ENCODE measurements at regions not wholly inside any gene's neighbourhood (a gene's known extent, or its start where the extent isn't known, plus 50 kb on each side); places are given as distances from the start of the nearest gene placed in this dataset.

DNA sequence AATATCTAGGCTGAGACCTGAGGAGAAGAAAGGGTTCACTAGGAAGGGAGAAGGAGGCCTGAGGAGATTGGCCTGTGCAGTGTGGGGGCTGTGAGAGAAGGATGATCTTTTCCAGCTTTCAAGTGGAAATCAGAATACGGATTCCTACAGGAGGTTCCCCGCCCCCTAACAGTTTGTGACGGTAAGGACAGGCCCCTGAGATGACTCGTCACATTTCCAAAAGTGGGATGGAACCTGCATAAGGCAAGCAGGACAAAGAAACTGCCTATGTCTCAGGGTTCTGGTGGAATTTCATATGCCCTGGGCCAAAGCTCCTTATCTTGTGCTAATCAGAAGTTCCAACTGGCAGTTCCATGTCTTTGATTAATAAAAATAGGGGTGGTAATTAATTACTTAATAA lies 275.6 kb downstream of the SNX10 start:
- no peak for TF ChIP-seq RNF2 (IDR thresholded peaks at IDR 0.05; ENCODE audit: borderline replicate concordance, low read depth, low read length, missing control alignments, poor library complexity, severe bottlenecking)
- no peak for TF ChIP-seq RBBP5 (IDR thresholded peaks at IDR 0.05; ENCODE audit: borderline replicate concordance, low read depth, low read length)
- TF ChIP-seq NANOG (IDR thresholded peaks at IDR 0.05; ENCODE audit: insufficient read depth, low read depth, low read length, poor library complexity, severe bottlenecking): no peak
- peak; percentile 52 for TF ChIP-seq BACH1 (IDR thresholded peaks at IDR 0.05; ENCODE audit: low read length)
- H3K27ac ChIP-seq (ENCODE audit: low read depth, low read length): no peak overlapping the region
- H3K79me1 ChIP-seq (ENCODE audit: low read depth, low read length): no peaks in the 10 kb centered on the region
- H3K4me2 ChIP-seq (ENCODE audit: insufficient read depth in 1 of 2, low read depth in 2 of 2, low read length in 2 of 2): no peak overlapping the region
- no peak overlapping the region for H2BK5ac ChIP-seq (ENCODE audit: low read depth, low read length)
- peaks cover 4 to 5% of the 10 kb centered on the region in 2 experiments; a peak in 2 of 4 replicates for H3K9me3 ChIP-seq (ENCODE audit: insufficient read depth in 2 of 2, low read depth in 1 of 2, low read length in 1 of 2)
- no peaks in the 10 kb centered on the region for H4K20me1 ChIP-seq (replicated peaks in 1 of 2; ENCODE audit: control insufficient read depth in 1 of 2, insufficient read depth in 2 of 2, low read length in 2 of 2)
- H2BK15ac ChIP-seq (ENCODE audit: low read length): no peak overlapping the region
- no peak overlapping the region for H4K91ac ChIP-seq (replicated peaks; ENCODE audit: insufficient read length, low read length)
- H3K4ac ChIP-seq (replicated peaks; ENCODE audit: insufficient read length, low read depth, low read length): no peak overlapping the region
- H4K8ac ChIP-seq (ENCODE audit: extremely low read depth, insufficient read depth, low read length): no peak overlapping the region
- ChIA-PET POLR2A (ENCODE audit: partially characterized antibody) (interaction anchor here (0.6 to 1.4 kb wide), 2 partner anchors 19 to 366 kb away, joined by 3 read pairs; partner anchors contain the start of gene CBX3), CTCF (ENCODE audit: partially characterized antibody) (interaction anchor here (0.7 to 2.0 kb wide), 3 partner anchors 10 to 172 kb away, joined by 4 to 7 read pairs (median 5); no protein-coding TSS in a partner anchor)
- no peaks in the 10 kb centered on the region for H3K23me2 ChIP-seq (ENCODE audit: low read depth, low read length)
- no peak overlapping the region for H2AFZ ChIP-seq (ENCODE audit: low read length)
- 62% methylated on average over 4 of the region's 4 CpGs; no CpG with 5 or more reads in 1 of the 2 experiments for WGBS, 2 experiments (ENCODE audit: extremely low coverage in 1 of 2, insufficient coverage in 1 of 2, insufficient read length in 1 of 2, insufficient replicate concordance in 2 of 2, low coverage in 1 of 2, low lambda C conversion rate in 2 of 2, missing lambda C conversion rate in 1 of 2)
- DNase-seq (ENCODE audit: low read depth in 1 of 2, low spot score in 2 of 2) (no peak), FAIRE-seq (no peak)
- no peak overlapping the region for H2BK120ac ChIP-seq (replicated peaks; ENCODE audit: low read depth, low read length)
- H3K18ac ChIP-seq (ENCODE audit: extremely low read depth, low read length): no peak overlapping the region
- no peaks in the 10 kb centered on the region for H3K79me2 ChIP-seq (ENCODE audit: control insufficient read depth in 1 of 2, insufficient read depth in 2 of 2, low read length in 2 of 2)
- H3K14ac ChIP-seq (ENCODE audit: insufficient read length): no peak overlapping the region
- no peak overlapping the region for H2BK20ac ChIP-seq (ENCODE audit: low read length)
- no peaks in the 10 kb centered on the region for H3K36me3 ChIP-seq (ENCODE audit: control insufficient read depth in 2 of 4, insufficient read depth in 4 of 4, low read length in 3 of 4)
- H3K27me3 ChIP-seq (replicated peaks in 1 of 4; ENCODE audit: control insufficient read depth in 3 of 4, extremely low read depth in 1 of 4, insufficient read depth in 3 of 4, low read length in 3 of 4): no peaks in the 10 kb centered on the region
- no peak overlapping the region for H3K4me3 ChIP-seq (ENCODE audit: extremely low read depth in 1 of 4, insufficient read depth in 2 of 4, low read depth in 3 of 4, low read length in 4 of 4)
- H3K56ac ChIP-seq (replicated peaks; ENCODE audit: insufficient read length, low read depth, low read length): no peak overlapping the region
- no peaks in the 10 kb centered on the region for H3K4me1 ChIP-seq (replicated peaks in 1 of 4; ENCODE audit: control insufficient read depth in 3 of 4, insufficient read depth in 4 of 4, low read length in 3 of 4)
- H2AK5ac ChIP-seq (ENCODE audit: low read depth, low read length): no peak overlapping the region
- H3K9ac ChIP-seq (replicated peaks in 1 of 4; ENCODE audit: extremely low read depth in 1 of 4, low read depth in 3 of 4, low read length in 3 of 4): no peak overlapping the region
- H4K5ac ChIP-seq (ENCODE audit: insufficient read length, low read depth, low read length): no peak overlapping the region
- H2BK12ac ChIP-seq (ENCODE audit: low read depth, low read length): no peak overlapping the region
- H3K23ac ChIP-seq (ENCODE audit: insufficient read length): no peak overlapping the region
